ENCODE measurements at regions not wholly inside any gene's neighbourhood (a gene's known extent, or its start where the extent isn't known, plus 50 kb on each side); places are given as distances from the start of the nearest gene placed in this dataset.

DNA sequence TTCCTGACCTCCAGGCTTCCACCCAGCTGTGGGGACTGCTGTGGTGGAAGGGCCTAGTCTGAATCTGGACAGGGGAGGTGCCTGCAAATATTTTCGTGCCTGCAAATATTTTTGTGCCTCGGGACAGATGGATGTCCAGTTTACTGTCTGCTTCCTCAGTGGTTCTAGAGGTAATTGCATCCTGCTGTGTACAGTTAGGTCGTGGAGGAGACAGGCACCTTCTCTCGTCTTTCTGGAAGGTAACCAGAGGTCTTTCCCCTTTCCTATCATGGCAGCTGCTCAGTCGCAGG lies 53.8 kb upstream of the TINAGL1 start:
- Histone ChIP-seq H3K36me3 (ENCODE audit: control insufficient read depth, insufficient read depth, low read length) (no peaks in the 10 kb centered on the region), H3K4me1 (ENCODE audit: control insufficient read depth, insufficient read depth, low read length) (no peaks in the 10 kb centered on the region), H3K27ac (ENCODE audit: low read length) (no peak overlapping the region), H3K9me3 (ENCODE audit: control insufficient read depth, insufficient read depth, low read depth, low read length) (no peaks in the 10 kb centered on the region), H3K4me3 (ENCODE audit: low read depth in 2 of 2, low read length in 2 of 2) (no peak overlapping the region), H3K27me3 (ENCODE audit: control insufficient read depth, insufficient read depth, low read length) (no peaks in the 10 kb centered on the region)
- CTCF ChIA-PET = interaction anchor here (0.6 kb wide), 1 partner anchor 21 kb away, joined by 4 read pairs; no protein-coding TSS in a partner anchor
- POLR2A ChIA-PET = no interaction called here
- no TSS peak for BruUV-seq (replicated peaks)
- no peak for ATAC-seq
- intact Hi-C loops (cut with micrococcal nuclease; ENCODE audit: unreplicated experiment) = no loop called here
- no peak for TF ChIP-seq CTCF (IDR thresholded peaks at IDR 0.05)
- DNase-seq (ENCODE audit: low read depth, low spot score) = no peak
- in situ Hi-C loops (cut with HindIII; ENCODE audit: low pct_unique_long_range_greater_than_20kb, low sequenced_read_pairs) = no loop called here

DNA sequence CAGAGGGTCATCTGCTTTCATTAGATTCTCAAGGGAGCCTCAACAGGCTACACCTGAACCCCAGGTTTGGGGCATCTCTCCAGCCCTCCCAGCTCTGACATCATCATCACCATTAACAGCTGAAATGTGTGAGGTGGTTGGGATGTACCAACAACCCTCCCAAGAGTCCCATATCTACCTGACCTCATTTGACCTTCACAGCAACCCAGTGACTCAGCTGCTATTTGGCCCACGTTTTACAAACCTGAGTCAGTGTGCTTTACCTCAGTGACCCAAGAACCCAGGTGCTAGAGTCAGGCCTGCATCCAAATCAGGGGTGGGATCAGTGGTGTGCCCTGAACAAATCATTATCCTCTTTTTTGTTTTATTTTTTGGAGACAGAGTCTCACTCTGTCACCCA lies 53.3 kb upstream of the TINAGL1 start:
- TF ChIP-seq CTCF (IDR thresholded peaks at IDR 0.05) = no peak
- Histone ChIP-seq H3K27me3 (ENCODE audit: control insufficient read depth, insufficient read depth, low read length) (no peaks in the 10 kb centered on the region), H3K9me3 (ENCODE audit: control insufficient read depth, insufficient read depth, low read depth, low read length) (no peaks in the 10 kb centered on the region), H3K4me3 (ENCODE audit: low read depth in 2 of 2, low read length in 2 of 2) (no peak overlapping the region), H3K27ac (ENCODE audit: low read length) (no peak overlapping the region), H3K36me3 (ENCODE audit: control insufficient read depth, insufficient read depth, low read length) (no peaks in the 10 kb centered on the region), H3K4me1 (ENCODE audit: control insufficient read depth, insufficient read depth, low read length) (no peaks in the 10 kb centered on the region)
- in situ Hi-C loops (cut with HindIII; ENCODE audit: low pct_unique_long_range_greater_than_20kb, low sequenced_read_pairs) (no loop called here), intact Hi-C loops (cut with micrococcal nuclease; ENCODE audit: unreplicated experiment) (no loop called here)
- DNase-seq (ENCODE audit: low read depth, low spot score) = no peak
- ATAC-seq = no peak
- BruUV-seq (replicated peaks) = no TSS peak
- CTCF ChIA-PET = interaction anchor here (0.6 kb wide), 1 partner anchor 21 kb away, joined by 4 read pairs; no protein-coding TSS in a partner anchor
- POLR2A ChIA-PET = no interaction called here

GRCh38 chr1:31523769-31524168 lies 52.5 kb upstream of the TINAGL1 start:
- no peak for DNase-seq (ENCODE audit: low read depth, low spot score)
- in situ Hi-C loops (cut with HindIII; ENCODE audit: low pct_unique_long_range_greater_than_20kb, low sequenced_read_pairs) (no loop called here), intact Hi-C loops (cut with micrococcal nuclease; ENCODE audit: unreplicated experiment) (no loop called here)
- ATAC-seq = no peak
- no TSS peak for BruUV-seq (replicated peaks)
- H3K9me3 ChIP-seq (ENCODE audit: control insufficient read depth, insufficient read depth, low read depth, low read length) = no peaks in the 10 kb centered on the region
- no peaks in the 10 kb centered on the region for H3K27me3 ChIP-seq (ENCODE audit: control insufficient read depth, insufficient read depth, low read length)
- H3K27ac ChIP-seq (ENCODE audit: low read length) = no peak overlapping the region
- POLR2A ChIA-PET = no interaction called here
- H3K36me3 ChIP-seq (ENCODE audit: control insufficient read depth, insufficient read depth, low read length) = no peaks in the 10 kb centered on the region
- no peak for TF ChIP-seq SIN3A (IDR thresholded peaks at IDR 0.05; ENCODE audit: borderline replicate concordance, insufficient read depth, low read depth, low read length)
- TF ChIP-seq CTCF (IDR thresholded peaks at IDR 0.05) = no peak
- no peak for TF ChIP-seq POLR2AphosphoS5 (IDR thresholded peaks at IDR 0.05; ENCODE audit: low read depth, low read length)
- TF ChIP-seq TCF7L2 (IDR thresholded peaks at IDR 0.05; ENCODE audit: low read depth, low read length) = no peak
- no peak for TF ChIP-seq REST (IDR thresholded peaks at IDR 0.05; ENCODE audit: insufficient read depth in 1 of 2, low read depth in 2 of 2, low read length in 1 of 2)
- no peak overlapping the region for H3K4me3 ChIP-seq (ENCODE audit: low read depth in 2 of 2, low read length in 2 of 2)
- CTCF ChIA-PET = no interaction called here
- no peaks in the 10 kb centered on the region for H3K4me1 ChIP-seq (ENCODE audit: control insufficient read depth, insufficient read depth, low read length)

Measured in Panc1 (cell line).